ENCODE measurements at regions not wholly inside any gene's neighbourhood (a gene's known extent, or its start where the extent isn't known, plus 50 kb on each side); places are given as distances from the start of the nearest gene placed in this dataset.

GRCh38 chr4:160894128-160894527, 1269.7 kb downstream of the FSTL5 start:
- H3K27me3 Mint-ChIP-seq = no peaks in the 10 kb centered on the region
- no peaks in the 10 kb centered on the region for H3K36me3 ChIP-seq (replicated peaks in 1 of 2; ENCODE audit: control extremely low read depth in 1 of 2, control insufficient read depth in 1 of 2, extremely low read depth in 1 of 2, insufficient read depth in 2 of 2, low read length in 1 of 2)
- H2AFZ ChIP-seq (ENCODE audit: insufficient read depth, low read depth, low read length, poor library complexity, severe bottlenecking) = no peak overlapping the region
- H3K4me1 Mint-ChIP-seq = no peaks in the 10 kb centered on the region
- no peaks in the 10 kb centered on the region for H3K79me2 ChIP-seq (ENCODE audit: control insufficient read depth, insufficient read depth, low read length)
- intact Hi-C loops (cut with micrococcal nuclease) = no loop called here
- no peak overlapping the region for H3K9ac ChIP-seq (ENCODE audit: low read length)
- no peaks in the 10 kb centered on the region for H4K20me1 ChIP-seq (ENCODE audit: control insufficient read depth, insufficient read depth, low read length, poor library complexity, severe bottlenecking)
- ChIA-PET CTCF (no interaction called here), POLR2A (no interaction called here)
- peaks cover 0 to 4% (median 0%) of the 10 kb centered on the region in 3 donors for H3K9me3 ChIP-seq (ENCODE audit: control extremely low read depth in 1 of 3, control insufficient read depth in 2 of 3, insufficient read depth in 1 of 3, low read length in 2 of 3)
- no peaks in the 10 kb centered on the region for H3K4me1 ChIP-seq (ENCODE audit: control insufficient read depth in 2 of 2, insufficient read depth in 2 of 2, low read length in 2 of 2)
- no CpG with 5 or more reads among the region's 2 CpGs for WGBS (ENCODE audit: insufficient coverage)
- ATAC-seq (ENCODE audit: low read depth) (no peak), DNase-seq (no peak)
- peaks cover 2% of the 10 kb centered on the region for H3K9me3 Mint-ChIP-seq (ENCODE audit: insufficient read depth)
- no peak overlapping the region for H3K27ac Mint-ChIP-seq
- H3K4me3 Mint-ChIP-seq = no peak overlapping the region
- H3K4me3 ChIP-seq (ENCODE audit: control extremely low read depth in 1 of 5, extremely low read depth in 1 of 5, insufficient read depth in 1 of 5, low read depth in 2 of 5, low read length in 4 of 5) = no peak overlapping the region
- H3K4me2 ChIP-seq (replicated peaks; ENCODE audit: low read depth, low read length, poor library complexity, severe bottlenecking) = no peak overlapping the region
- no peak for TF ChIP-seq CTCF (IDR thresholded peaks at IDR 0.05)
- TF ChIP-seq EZH2 (IDR thresholded peaks at IDR 0.05; ENCODE audit: borderline replicate concordance, insufficient read depth, low read depth, low read length, poor library complexity, severe bottlenecking) = no peak
- H3K27ac ChIP-seq (ENCODE audit: low read length in 2 of 2) = no peak overlapping the region
- H3K27me3 ChIP-seq (replicated peaks in 1 of 4; ENCODE audit: control extremely low read depth in 1 of 4, control insufficient read depth in 3 of 4, insufficient read depth in 4 of 4, low read length in 3 of 4) = no peaks in the 10 kb centered on the region

DNA sequence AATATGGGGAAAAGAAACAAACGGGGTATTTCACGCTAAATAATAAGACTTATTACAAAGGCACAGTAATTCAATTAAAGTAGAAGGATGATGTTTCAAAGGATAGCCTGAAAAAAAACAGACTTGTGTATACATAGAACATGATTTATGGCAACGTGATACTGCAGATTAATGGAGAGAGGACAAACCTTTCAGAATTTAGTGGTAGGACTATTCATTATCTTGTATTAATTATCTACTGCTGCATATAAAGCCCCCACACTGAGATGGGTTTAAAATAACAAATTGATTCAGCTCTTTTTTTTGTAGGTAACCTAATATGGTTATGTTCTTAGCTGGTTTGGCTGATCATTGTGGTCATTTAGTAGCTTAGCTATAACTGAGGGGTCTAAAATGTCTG, 1269.0 kb downstream of the FSTL5 start:
- Histone ChIP-seq H3K4me2 (replicated peaks; ENCODE audit: low read depth, low read length, poor library complexity, severe bottlenecking) (no peak overlapping the region), H3K79me2 (ENCODE audit: control insufficient read depth, insufficient read depth, low read length) (no peaks in the 10 kb centered on the region), H3K27ac (ENCODE audit: low read length in 2 of 2) (no peak overlapping the region), H2AFZ (ENCODE audit: insufficient read depth, low read depth, low read length, poor library complexity, severe bottlenecking) (no peak overlapping the region), H3K4me1 (ENCODE audit: control insufficient read depth in 2 of 2, insufficient read depth in 2 of 2, low read length in 2 of 2) (no peaks in the 10 kb centered on the region), H3K27me3 (replicated peaks in 1 of 4; ENCODE audit: control extremely low read depth in 1 of 4, control insufficient read depth in 3 of 4, insufficient read depth in 4 of 4, low read length in 3 of 4) (no peaks in the 10 kb centered on the region), H3K4me3 (ENCODE audit: control extremely low read depth in 1 of 5, extremely low read depth in 1 of 5, insufficient read depth in 1 of 5, low read depth in 2 of 5, low read length in 4 of 5) (no peak overlapping the region), H3K36me3 (replicated peaks in 1 of 2; ENCODE audit: control extremely low read depth in 1 of 2, control insufficient read depth in 1 of 2, extremely low read depth in 1 of 2, insufficient read depth in 2 of 2, low read length in 1 of 2) (no peaks in the 10 kb centered on the region), H3K9ac (ENCODE audit: low read length) (no peak overlapping the region), H3K9me3 (ENCODE audit: control extremely low read depth in 1 of 3, control insufficient read depth in 2 of 3, insufficient read depth in 1 of 3, low read length in 2 of 3) (peaks cover 0 to 4% (median 0%) of the 10 kb centered on the region in 3 donors), H4K20me1 (ENCODE audit: control insufficient read depth, insufficient read depth, low read length, poor library complexity, severe bottlenecking) (no peaks in the 10 kb centered on the region)
- no peak for TF ChIP-seq CTCF (IDR thresholded peaks at IDR 0.05)
- TF ChIP-seq EZH2 (IDR thresholded peaks at IDR 0.05; ENCODE audit: borderline replicate concordance, insufficient read depth, low read depth, low read length, poor library complexity, severe bottlenecking) = no peak
- CTCF ChIA-PET = no interaction called here
- WGBS (ENCODE audit: insufficient coverage) = no CpG with 5 or more reads among the region's 3 CpGs
- H3K27me3 Mint-ChIP-seq = no peaks in the 10 kb centered on the region
- H3K4me3 Mint-ChIP-seq = no peak overlapping the region
- no peaks in the 10 kb centered on the region for H3K4me1 Mint-ChIP-seq
- intact Hi-C loops (cut with micrococcal nuclease) = no loop called here
- DNase-seq (no peak), ATAC-seq (ENCODE audit: low read depth) (no peak)
- peaks cover 2% of the 10 kb centered on the region for H3K9me3 Mint-ChIP-seq (ENCODE audit: insufficient read depth)
- POLR2A ChIA-PET = no interaction called here
- no peak overlapping the region for H3K27ac Mint-ChIP-seq

All from B cell (primary cell).